HG03045 (cell line): ENCODE measurements at regions not wholly inside any gene's neighbourhood (a gene's known extent, or its start where the extent isn't known, plus 50 kb on each side); places are given as distances from the start of the nearest gene placed in this dataset.
"Not testable (repeated sequence)": the region's sequence is repeated elsewhere in the genome, so short reads cannot be mapped to it uniquely, and the experiment has no call there.

ENCODE experiments used
- ATAC-seq: cut with Tn5 transposase; IDR thresholded peaks from one replicate; pipeline ENCODE4 v1.9.1; 2021; ENCODE audit warnings: mild to moderate bottlenecking, moderate library complexity; ENCODE audit not compliant: unreplicated experiment

- ATAC-seq = no peak
Measured at GRCh38 chr1:55464550-55464949, 249.4 kb upstream of the USP24 start.

GRCh38 chr1:55463814-55464475 is 248.8 kb upstream of the USP24 start:
- ATAC-seq = no peak

GRCh38 chr1:55457874-55458273 is 242.7 kb upstream of the USP24 start:
- ATAC-seq = no peak

DNA sequence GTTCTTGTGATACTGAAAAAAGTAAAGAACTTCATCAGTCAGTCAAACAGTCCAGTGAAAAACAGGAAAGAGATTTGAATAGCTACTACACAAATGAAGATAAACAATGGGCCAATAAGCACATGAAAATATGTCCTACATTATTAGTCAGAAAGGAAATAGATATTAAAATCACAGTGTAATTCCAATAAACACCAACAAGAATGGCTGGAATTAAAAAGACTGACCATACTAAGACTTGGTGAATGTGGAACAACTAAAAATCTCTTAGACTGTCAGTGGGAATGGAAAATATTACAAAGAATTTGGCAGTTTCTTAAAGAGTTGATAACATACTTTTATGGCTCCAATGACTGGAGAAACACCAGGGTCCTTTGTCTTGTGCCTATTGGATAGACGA is 241.8 kb upstream of the USP24 start:
- no peak for ATAC-seq

GRCh38 chr1:55448261-55448660 is 233.1 kb upstream of the USP24 start:
- no peak for ATAC-seq

DNA sequence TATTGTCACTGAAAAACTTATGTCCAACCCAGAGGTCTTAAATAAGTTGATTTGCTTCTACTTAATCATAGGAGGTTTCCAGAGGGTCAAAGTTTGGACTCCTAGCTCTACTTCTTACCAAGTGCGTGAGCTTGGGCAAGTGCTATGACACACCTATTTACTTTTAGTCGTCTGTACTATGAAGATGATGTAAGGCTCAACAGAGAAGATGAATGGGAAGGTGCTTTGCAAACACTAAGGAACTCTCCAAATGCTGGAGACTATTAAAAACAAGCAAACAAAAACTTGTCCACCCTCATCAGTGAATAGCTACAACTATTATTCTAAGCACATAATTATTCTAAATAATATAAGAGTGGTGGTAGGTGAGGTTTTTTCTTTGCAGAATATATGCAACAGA is 232.3 kb upstream of the USP24 start:
- no peak for ATAC-seq

DNA sequence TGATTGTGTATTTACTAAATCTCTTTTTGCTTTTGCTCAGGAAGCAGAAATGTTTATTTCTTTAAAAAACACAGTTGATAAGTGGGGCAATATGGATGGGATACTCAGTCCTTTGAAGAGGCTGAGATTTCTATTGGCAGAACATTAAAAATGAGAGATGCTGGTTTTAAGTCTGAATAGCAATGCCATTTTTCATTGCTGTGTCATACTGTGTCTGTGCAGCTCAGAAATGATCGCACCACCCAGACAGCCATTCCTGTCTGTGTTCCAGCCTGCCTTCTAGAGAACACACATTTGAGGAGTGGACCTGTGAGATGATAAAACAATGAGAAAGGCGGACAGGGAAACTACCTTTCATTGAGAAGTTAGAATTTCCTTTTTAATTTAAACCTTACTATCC is 231.2 kb upstream of the USP24 start:
- ATAC-seq = no peak

DNA sequence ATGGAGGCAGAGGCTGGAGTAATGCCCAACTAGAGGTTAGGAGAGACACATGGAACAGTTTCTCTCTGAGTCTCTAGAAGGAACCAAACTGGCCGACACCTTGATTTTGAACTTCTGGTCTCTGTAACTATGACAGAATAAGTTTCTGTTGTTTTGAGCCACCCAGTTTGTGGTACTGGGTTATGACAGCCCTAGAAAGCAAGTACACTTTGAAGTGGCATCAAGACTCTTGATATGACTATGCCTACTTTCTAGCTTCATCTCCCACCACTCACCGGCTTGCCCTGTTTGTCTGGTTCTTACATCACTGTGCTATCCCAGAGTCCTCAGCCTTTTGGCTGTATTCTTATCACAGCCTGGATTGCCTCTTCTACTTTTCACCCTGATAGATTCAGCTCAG is 230.3 kb upstream of the USP24 start:
- ATAC-seq = peak; percentile 67

- no peak for ATAC-seq
Measured at GRCh38 chr1:55444667-55445066, 229.5 kb upstream of the USP24 start.

GRCh38 chr1:55443175-55443915 is 228.2 kb upstream of the USP24 start:
- ATAC-seq = no peak

- no peak for ATAC-seq
Measured at GRCh38 chr1:55441489-55441888, 226.3 kb upstream of the USP24 start.

DNA sequence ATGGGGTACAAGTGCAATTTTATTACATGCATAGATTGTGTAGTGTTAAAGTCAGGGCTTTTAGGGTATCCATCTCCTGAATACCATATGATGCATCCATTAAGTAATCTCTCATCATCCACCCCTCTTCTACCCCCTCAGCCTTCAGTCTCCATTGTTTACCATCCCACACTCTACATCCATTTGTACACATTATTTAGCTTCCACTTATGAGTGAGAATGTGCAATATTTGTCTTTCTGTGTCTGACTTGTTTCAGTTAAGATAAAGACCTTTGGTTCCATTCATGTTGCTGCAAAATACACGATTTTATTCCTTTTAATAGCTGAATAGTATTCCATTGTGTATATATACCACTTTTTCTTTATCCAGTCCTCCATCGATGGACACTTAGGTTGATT is 222.5 kb upstream of the USP24 start:
- ATAC-seq = no peak

- not testable (repeated sequence) for ATAC-seq
Measured at GRCh38 chr1:55430720-55431119, 215.6 kb upstream of the USP24 start.

GRCh38 chr1:55430206-55430605 is 215.0 kb upstream of the USP24 start:
- not testable (repeated sequence) for ATAC-seq

DNA sequence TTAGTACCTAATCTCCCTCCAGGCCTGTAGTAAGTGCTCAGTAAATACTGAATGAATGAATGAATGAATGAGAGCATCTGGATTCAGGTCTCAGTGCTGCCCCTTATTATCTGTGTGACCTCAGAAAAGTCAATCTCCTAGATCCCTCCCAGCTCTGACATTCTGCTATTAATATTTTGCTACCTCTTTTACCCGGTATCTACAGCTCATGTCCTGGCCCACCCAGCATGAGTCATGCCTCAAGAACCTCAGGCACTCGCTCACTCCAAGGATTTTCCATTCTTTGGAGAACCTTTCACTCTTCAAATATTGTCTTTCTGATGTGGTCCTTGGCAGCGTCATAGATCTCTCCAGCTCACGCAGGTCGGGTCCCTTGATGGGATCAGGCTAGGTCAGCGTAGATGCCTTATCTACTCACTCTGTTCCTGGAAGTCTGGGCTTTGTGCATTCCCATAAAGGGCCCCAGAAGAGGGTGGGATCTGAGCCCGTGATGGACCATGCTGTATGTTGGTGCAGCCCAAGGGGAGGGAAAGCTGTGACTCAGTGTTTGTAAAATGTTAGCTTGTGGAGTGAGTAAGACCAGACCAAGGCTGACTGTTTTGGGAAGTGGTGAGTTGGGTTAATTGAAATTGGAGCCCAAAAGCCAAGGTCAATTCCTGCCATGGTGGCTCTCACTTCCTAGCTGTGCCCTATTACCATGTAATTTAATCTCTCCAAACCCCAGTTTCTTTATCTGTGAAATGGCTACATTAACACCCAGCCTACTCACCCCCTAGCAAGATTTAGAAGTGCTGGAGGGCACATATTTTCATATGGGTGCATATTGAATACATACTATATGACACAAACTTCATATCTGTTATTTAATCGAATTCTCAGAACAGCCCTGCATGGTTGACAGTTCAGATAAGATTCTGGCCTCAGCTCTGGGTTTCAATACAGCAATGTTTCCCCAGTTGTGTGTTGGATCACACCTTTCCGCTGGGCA is 214.1 kb upstream of the USP24 start:
- no peak for ATAC-seq

DNA sequence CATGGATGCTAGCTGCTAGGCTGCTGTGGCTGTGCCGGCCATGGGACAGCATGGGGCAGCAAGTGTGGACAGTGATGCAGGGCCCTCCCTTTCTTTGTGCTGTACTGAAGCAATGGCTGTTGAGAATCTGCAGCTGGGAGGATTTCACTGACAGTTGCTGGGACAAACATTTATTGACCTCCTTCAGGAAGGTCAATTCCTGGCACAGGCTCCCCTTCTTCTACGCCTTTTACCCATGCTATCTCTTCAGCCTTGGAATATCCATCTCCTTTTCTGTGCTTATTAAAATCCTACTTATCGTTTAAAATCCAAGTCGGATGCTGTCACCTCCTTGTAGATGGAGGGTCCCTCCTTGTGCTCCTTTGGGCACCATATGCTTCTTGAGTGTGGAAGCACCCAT is 213.1 kb upstream of the USP24 start:
- ATAC-seq = no peak

- ATAC-seq = no peak
Measured at GRCh38 chr1:55427606-55428005, 212.4 kb upstream of the USP24 start.

- no peak for ATAC-seq
Measured at GRCh38 chr1:55426619-55427018, 211.5 kb upstream of the USP24 start.

DNA sequence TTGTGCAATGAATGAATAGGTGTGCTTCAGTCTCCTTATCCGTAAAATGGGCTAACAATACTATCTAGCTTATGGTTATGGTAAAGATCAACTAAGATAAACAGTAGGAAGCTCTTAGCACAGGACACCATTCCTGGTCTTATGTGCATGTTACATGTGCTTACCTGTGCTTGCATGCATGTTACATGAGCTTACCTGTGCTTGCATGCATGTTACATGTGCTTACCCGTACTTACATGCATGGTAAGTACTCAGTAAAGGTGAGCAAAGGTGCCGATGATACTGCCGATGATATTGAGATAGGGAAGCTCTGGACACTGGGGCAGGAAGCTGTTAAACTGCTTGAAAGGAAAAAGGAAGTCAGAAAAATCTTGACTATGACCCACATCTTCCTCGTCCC is 211.0 kb upstream of the USP24 start:
- ATAC-seq = no peak

GRCh38 chr1:55425310-55425930 is 210.3 kb upstream of the USP24 start:
- no peak for ATAC-seq

DNA sequence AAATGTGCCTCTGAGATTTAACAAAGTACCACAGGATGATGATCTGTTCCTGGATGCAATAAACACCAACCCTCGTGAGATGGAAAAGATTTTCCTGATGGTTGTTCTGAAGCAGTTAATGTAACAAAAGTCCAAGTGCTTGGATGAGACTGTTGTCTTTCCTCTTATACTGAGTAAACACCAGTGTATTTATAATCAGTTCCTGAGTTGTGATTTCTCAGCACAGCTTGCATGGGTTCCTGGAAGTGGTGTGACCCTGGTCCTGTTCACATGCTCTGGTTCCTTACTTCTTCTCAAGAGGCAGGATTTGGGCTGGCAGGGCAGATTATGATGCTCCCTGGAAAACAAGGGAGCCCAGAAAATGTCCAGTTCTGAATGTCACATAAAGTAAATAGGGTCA is 208.2 kb upstream of the USP24 start:
- no peak for ATAC-seq
